ENCODE measurements at regions not wholly inside any gene's neighbourhood (a gene's known extent, or its start where the extent isn't known, plus 50 kb on each side); places are given as distances from the start of the nearest gene placed in this dataset.

DNA sequence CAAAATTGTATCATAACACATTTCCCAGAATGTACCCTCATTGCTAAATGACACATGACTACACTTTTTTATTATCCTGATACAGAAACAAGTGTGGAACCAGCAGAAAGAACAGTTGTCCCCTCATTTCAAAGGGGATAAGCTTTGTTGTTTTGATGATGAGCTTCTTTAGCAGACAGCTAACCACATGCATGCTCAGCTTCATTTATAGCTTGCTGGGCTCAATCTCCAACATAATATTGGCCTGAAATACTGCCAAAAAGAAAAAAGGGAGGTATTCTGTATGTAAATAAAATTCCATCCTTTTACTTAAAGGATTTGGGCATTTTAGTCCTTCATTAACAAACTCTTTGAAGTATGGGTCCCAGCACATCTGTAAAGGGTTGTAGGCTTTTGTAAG lies 120.4 kb downstream of the SPATA31D1 start:
- no peak for TF ChIP-seq CTCF (IDR thresholded peaks at IDR 0.05)
- no peak for TF ChIP-seq POLR2A (IDR thresholded peaks at IDR 0.05)

Data from esophagus squamous epithelium (tissue), 4 donors.